HG02763 (cell line): ENCODE measurements at regions not wholly inside any gene's neighbourhood (a gene's known extent, or its start where the extent isn't known, plus 50 kb on each side); places are given as distances from the start of the nearest gene placed in this dataset.
"Not testable (repeated sequence)": the region's sequence is repeated elsewhere in the genome, so short reads cannot be mapped to it uniquely, and the experiment has no call there.

Experiments
- ATAC-seq: cut with Tn5 transposase; IDR thresholded peaks from one replicate; pipeline ENCODE4 v1.9.1; 2021; ENCODE audit warnings: mild to moderate bottlenecking, moderate library complexity; ENCODE audit not compliant: unreplicated experiment

GRCh38 chr5:152688561-152689249, 283.6 kb upstream of the NMUR2 start:
- ATAC-seq = no peak

DNA sequence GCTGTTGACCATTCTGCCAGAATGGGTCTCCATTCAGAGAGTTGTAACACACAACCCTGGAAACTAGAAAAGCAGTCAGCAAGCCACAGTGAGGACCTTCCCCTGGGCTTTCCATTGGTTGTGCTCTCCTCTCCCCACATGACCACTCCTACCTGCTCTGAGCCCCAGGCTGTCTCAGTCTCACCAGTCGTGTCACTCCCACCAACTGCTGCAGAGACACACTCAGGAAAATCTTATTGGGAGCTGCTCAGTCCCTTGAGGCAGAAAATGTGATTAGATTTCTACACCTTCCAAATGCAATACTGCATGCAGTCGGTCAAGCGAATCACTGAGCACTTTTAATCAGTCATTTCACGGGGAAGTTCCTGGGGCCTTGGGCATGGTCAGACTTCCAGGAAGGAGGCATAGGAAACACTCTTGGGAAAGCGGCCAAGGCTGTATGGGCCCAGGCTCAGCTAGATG, 284.2 kb upstream of the NMUR2 start:
- no peak for ATAC-seq

DNA sequence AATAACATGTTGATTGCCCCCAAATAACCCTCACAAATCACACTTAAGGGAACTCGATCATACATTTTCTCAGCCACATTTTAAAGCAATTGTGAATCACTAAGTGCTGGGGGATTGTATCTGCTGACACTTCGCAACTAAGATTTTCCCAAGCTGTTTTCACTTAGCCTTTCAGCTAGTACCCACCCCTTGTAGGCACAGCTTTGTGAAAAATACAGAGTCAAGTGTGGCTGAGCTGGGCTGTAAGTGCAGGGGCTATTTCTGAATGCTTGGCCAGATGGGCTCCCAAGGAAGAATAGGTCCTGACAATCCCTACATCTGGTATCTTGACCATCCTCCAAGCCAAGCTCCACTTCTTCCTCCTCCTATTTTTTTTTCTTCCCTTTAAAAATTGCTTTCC, 289.2 kb upstream of the NMUR2 start:
- ATAC-seq = no peak

DNA sequence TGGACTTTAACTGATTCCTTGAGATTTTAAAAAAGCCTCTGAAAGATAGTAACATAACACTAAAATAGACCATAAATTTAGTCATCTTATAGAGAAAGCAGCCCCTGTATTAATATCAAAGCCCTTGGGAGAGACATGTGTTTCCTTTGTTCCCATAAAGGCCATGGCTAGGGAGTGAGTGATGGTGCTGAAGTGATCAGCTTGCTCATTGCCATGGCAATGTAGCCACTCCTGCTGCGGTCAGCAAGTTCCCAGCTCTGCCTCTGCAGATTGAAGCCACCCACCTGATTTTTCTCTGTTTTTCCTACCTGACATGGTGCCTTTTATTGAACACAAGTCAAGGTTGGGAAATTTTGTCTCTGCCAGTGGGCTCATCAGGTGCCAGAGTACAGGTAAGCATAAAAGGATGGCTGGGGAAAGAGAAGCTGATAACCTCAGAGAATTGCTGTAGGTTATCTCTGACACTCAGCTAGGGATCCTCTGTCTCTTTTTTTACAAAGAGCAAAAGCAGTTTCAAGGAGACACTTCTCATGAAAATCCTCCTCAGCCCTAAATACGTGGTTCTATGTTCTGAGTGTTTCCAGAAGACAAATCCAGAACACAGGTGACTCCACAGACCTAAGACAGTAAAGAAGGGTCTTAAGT, 296.3 kb upstream of the NMUR2 start:
- no peak for ATAC-seq

- no peak for ATAC-seq
Observed at GRCh38 chr5:152704286-152704685, 299.2 kb upstream of the NMUR2 start.

- no peak for ATAC-seq
Observed at GRCh38 chr5:152711801-152712388, 306.8 kb upstream of the NMUR2 start.

GRCh38 chr5:152717393-152717792, 312.3 kb upstream of the NMUR2 start:
- no peak for ATAC-seq

GRCh38 chr5:152723482-152723881, 318.4 kb upstream of the NMUR2 start:
- ATAC-seq = no peak

DNA sequence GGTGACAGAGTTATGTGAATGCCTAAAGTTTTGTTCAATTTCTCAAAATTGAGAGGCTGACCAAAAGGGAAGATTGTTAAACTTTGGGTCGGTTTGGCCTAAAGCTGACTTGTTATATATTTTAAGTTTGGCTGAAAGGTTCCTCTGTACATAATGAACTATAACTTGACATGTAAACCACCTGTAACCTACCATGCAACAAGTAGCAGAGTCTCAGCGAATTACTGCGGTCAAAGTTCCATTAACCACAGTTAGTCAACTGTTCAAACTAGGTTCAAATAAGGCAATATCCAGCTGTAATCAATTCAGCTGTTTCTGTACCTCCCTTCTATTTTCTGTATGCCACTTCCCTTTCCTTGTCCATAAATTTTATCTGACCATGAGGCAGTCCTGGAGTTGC, 325.1 kb upstream of the NMUR2 start:
- no peak for ATAC-seq

- ATAC-seq = no peak
Observed at GRCh38 chr5:152736906-152737305, 331.8 kb upstream of the NMUR2 start.

- ATAC-seq = no peak
Observed at GRCh38 chr5:152739916-152740315, 334.8 kb upstream of the NMUR2 start.

DNA sequence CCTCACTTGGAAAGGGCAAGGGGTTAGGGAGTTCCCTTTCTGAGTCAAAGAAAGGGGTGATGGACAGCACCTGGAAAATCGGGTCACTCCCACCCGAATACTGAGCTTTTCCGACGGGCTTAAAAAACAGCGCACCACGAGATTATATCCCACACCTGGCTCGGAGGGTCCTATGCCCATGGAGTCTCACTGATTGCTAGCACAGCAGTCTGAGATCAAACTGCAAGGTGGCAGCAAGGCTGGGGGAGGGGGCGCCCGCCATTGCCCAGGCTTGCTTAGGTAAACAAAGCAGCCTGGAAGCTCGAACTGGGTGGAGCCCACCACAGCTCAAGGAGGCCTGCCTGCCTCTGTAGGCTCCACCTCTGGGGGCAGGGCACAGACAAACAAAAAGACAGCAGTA, 336.0 kb upstream of the NMUR2 start:
- not testable (repeated sequence) for ATAC-seq

- not testable (repeated sequence) for ATAC-seq
Observed at GRCh38 chr5:152787709-152788217, 382.7 kb upstream of the NMUR2 start.

DNA sequence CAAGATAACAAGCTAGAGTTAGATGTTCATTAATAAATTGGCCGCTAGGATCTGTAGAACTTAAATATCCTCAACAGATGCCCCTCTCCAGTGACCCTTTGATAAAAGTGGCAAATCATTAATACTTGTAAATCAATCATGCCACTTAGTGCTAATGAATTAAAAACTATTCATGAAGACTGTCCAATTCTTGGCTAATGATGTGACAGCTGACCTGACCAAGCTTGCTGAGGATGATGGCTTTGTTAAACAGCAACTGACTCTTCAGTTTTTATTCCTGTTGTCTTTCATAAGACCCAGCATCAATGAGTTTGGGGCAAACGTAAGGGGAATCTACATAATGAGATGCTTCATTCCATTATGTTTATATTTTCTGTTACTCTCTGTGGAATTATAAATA, 396.8 kb upstream of the NMUR2 start:
- ATAC-seq = no peak

DNA sequence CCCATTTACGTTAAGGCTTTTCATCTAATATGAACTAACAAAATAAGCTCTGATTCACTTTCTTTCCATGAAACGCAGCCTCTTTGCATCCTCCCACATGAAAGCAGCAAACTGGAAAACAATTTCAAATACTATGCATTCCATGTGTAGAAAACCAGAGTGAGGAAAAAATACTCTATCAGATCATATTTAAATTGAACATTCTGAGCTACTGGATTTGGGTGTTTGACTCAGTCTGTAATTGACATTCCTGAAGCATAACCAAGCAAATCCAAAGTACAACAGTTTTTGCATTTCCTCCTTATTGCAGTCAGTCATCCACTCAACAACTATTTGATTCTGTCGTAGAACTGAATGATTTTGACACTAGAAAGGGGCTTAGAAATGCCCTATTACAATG, 399.1 kb upstream of the NMUR2 start:
- ATAC-seq = no peak

- ATAC-seq = no peak
Observed at GRCh38 chr5:152811988-152812387, 406.9 kb upstream of the NMUR2 start.

DNA sequence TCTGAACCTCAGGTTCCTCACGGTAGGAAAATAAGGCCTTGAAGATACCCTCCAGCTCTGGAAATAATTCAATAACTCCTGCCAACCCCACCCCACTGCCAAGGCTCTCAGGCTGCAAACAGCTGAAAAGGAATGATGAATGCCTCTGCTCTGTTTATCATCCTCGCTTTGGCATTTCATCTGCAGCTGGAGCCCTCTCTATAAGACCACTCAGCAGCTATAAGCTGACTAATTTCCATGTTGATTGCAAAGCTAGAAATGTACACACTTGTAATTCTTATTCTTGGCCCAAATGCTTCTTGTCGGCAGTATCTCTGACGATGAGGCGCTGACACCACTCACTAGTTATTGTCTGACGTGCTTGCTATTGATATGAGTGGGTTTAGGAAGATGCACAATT, 408.4 kb upstream of the NMUR2 start:
- ATAC-seq = no peak

DNA sequence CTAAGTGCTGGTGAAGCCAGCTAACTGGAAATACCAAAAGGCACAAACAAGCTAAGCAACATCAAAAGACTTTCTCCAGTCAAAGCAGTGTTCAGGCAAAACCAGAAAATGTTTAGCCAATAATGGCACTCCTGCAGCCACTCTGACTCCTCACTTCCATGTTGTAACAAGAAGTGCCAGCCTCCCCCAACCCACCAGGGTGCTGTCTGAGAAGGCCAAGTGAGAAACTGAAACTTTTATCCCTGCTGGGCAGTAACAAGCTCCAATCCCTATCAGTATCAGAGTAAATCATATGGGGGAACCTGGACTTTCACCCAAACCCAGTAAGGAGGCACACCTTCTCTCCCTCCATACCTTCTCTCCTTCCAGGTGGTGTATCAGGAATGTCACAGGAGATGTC, 414.8 kb upstream of the NMUR2 start:
- ATAC-seq = no peak

DNA sequence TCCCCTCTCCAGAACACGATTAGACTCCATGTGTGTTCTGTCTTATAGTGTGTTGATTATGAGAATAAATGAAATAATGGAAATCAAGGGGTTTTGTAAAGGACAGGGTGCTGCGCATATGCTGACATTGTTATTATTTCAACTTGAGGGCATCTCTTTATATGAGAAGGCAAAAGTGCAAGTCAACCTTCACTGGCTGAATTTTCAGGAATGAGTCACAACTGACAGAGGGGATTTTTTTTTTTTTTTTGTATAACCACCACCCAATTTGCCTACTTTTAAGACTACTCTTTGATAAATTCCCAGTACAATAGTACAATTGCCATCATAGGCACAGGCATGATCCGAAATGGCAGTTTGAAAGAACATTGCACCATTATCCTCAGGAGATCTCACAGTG, 419.2 kb upstream of the NMUR2 start:
- ATAC-seq = no peak

DNA sequence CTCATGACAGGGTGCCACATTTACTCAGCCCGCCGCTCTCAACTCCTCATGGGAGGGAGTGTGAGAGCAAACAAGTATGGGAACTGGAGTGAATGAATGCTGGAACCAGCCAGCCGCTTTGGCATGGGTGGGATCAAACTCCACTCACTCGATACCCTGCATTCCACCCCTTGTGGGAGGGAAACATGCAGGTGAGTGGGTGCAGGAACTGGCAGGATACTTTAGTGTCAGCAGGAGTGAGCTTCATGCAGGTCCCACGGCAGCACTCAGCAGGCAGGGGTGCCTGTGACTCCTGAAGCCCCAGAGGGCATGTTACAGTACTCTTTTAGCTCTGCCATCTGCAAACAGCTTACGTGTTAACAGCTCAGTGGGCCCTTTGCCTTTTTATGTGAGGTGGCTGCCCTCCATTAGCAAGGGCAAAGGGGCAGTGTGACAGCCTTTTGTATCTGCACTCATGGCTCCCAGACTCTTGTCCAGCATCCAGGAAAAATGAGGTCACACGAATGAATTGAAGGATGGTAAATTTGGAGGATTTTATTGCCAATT, 433.2 kb upstream of the NMUR2 start:
- no peak for ATAC-seq

DNA sequence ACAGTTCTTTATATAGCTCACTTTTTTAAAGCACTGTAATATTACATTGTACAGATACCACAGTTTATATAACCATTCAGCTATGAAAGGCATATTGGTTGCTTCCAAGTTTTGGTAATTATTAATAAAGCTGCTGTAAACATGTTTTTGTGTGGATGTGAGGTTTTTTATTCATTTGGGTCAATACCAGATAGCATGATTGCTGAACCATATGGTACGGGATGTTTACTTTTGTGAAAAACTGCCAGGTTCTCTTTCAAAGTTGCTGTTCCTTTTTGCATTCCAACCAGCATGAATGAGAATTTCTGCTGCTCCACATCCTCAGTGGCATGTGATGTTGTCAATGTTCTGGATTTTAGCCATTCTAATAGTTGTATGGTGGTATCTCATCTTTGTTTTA, 439.6 kb upstream of the NMUR2 start:
- no peak for ATAC-seq

GRCh38 chr5:152853361-152853760, 448.3 kb upstream of the NMUR2 start:
- ATAC-seq = no peak
